ENCODE measurements at regions not wholly inside any gene's neighbourhood (a gene's known extent, or its start where the extent isn't known, plus 50 kb on each side); places are given as distances from the start of the nearest gene placed in this dataset.

GRCh38 chr11:119531623-119532022, 108.7 kb upstream of the THY1 start:
- H3K27ac ChIP-seq (ENCODE audit: low read length), result no peak overlapping the region
- H3K9ac ChIP-seq (ENCODE audit: low read depth, low read length), result no peak overlapping the region
- H4K20me1 ChIP-seq (ENCODE audit: insufficient read depth, low read length), result peaks cover under 1% of the 10 kb centered on the region
- no peaks in the 10 kb centered on the region for H3K9me3 ChIP-seq (ENCODE audit: insufficient read depth, low read length, severe bottlenecking)
- no peaks in the 10 kb centered on the region for H3K4me1 ChIP-seq (ENCODE audit: insufficient read depth, low read length)
- TF ChIP-seq CTCF (IDR thresholded peaks at IDR 0.05; ENCODE audit: borderline replicate concordance, extremely low read depth, low read length, poor library complexity, severe bottlenecking), result no peak
- no peak for TF ChIP-seq EZH2 (IDR thresholded peaks at IDR 0.05; ENCODE audit: borderline replicate concordance, low read depth, low read length, severe bottlenecking)
- ATAC-seq (ENCODE audit: insufficient read depth, low read depth), result no peak
- no peaks in the 10 kb centered on the region for H3K36me3 ChIP-seq (ENCODE audit: insufficient read depth, low read length)
- H3K27me3 ChIP-seq (ENCODE audit: insufficient read depth, low read length, poor library complexity), result peaks cover 9% of the 10 kb centered on the region
- H3K4me2 ChIP-seq (ENCODE audit: insufficient read depth, low read length), result no peak overlapping the region
- no peak overlapping the region for H3K4me3 ChIP-seq (ENCODE audit: low read depth in 1 of 2, low read length in 2 of 2)
- no peak overlapping the region for H2AFZ ChIP-seq (ENCODE audit: low read depth, low read length)
- no peaks in the 10 kb centered on the region for H3K79me2 ChIP-seq (ENCODE audit: insufficient read depth, low read length)
- DNase-seq, result no peak

- Histone ChIP-seq H3K27ac (ENCODE audit: low read length) (no peak overlapping the region), H3K36me3 (ENCODE audit: insufficient read depth, low read length) (no peaks in the 10 kb centered on the region), H3K27me3 (ENCODE audit: insufficient read depth, low read length, poor library complexity) (peaks cover 9% of the 10 kb centered on the region), H3K4me1 (ENCODE audit: insufficient read depth, low read length) (no peaks in the 10 kb centered on the region), H3K79me2 (ENCODE audit: insufficient read depth, low read length) (no peaks in the 10 kb centered on the region), H2AFZ (ENCODE audit: low read depth, low read length) (no peak overlapping the region), H3K9ac (ENCODE audit: low read depth, low read length) (no peak overlapping the region), H3K9me3 (ENCODE audit: insufficient read depth, low read length, severe bottlenecking) (no peaks in the 10 kb centered on the region), H3K4me3 (ENCODE audit: low read depth in 1 of 2, low read length in 2 of 2) (no peak overlapping the region), H4K20me1 (ENCODE audit: insufficient read depth, low read length) (no peaks in the 10 kb centered on the region; the same call in 1 of the 2 replicates), H3K4me2 (ENCODE audit: insufficient read depth, low read length) (no peak overlapping the region)
- DNase-seq, result no peak
- no peak for TF ChIP-seq EZH2 (IDR thresholded peaks at IDR 0.05; ENCODE audit: borderline replicate concordance, low read depth, low read length, severe bottlenecking)
- no peak for TF ChIP-seq CTCF (IDR thresholded peaks at IDR 0.05; ENCODE audit: borderline replicate concordance, extremely low read depth, low read length, poor library complexity, severe bottlenecking)
- ATAC-seq (ENCODE audit: insufficient read depth, low read depth), result no peak
These were observed 108.1 kb upstream of the THY1 start for GRCh38 chr11:119531056-119531455.

GRCh38 chr11:119530509-119530908, 107.5 kb upstream of the THY1 start:
- Histone ChIP-seq H3K9me3 (ENCODE audit: insufficient read depth, low read length, severe bottlenecking) (no peaks in the 10 kb centered on the region), H3K4me3 (ENCODE audit: low read depth in 1 of 2, low read length in 2 of 2) (no peak overlapping the region), H3K79me2 (ENCODE audit: insufficient read depth, low read length) (no peaks in the 10 kb centered on the region), H3K27ac (ENCODE audit: low read length) (no peak overlapping the region), H4K20me1 (ENCODE audit: insufficient read depth, low read length) (no peaks in the 10 kb centered on the region; the same call in 1 of the 2 replicates), H3K4me2 (ENCODE audit: insufficient read depth, low read length) (no peak overlapping the region), H3K27me3 (ENCODE audit: insufficient read depth, low read length, poor library complexity) (peaks cover 8% of the 10 kb centered on the region), H3K36me3 (ENCODE audit: insufficient read depth, low read length) (no peaks in the 10 kb centered on the region), H2AFZ (ENCODE audit: low read depth, low read length) (no peak overlapping the region), H3K9ac (ENCODE audit: low read depth, low read length) (no peak overlapping the region), H3K4me1 (ENCODE audit: insufficient read depth, low read length) (no peaks in the 10 kb centered on the region)
- ATAC-seq (ENCODE audit: insufficient read depth, low read depth) (no peak), DNase-seq (no peak)
- no peak for TF ChIP-seq CTCF (IDR thresholded peaks at IDR 0.05; ENCODE audit: borderline replicate concordance, extremely low read depth, low read length, poor library complexity, severe bottlenecking)
- no peak for TF ChIP-seq EZH2 (IDR thresholded peaks at IDR 0.05; ENCODE audit: borderline replicate concordance, low read depth, low read length, severe bottlenecking)

- Histone ChIP-seq H3K27me3 (ENCODE audit: insufficient read depth, low read length, poor library complexity) (peaks cover 4% of the 10 kb centered on the region), H4K20me1 (ENCODE audit: insufficient read depth, low read length) (no peaks in the 10 kb centered on the region; the same call in 1 of the 2 replicates), H3K9me3 (ENCODE audit: insufficient read depth, low read length, severe bottlenecking) (no peaks in the 10 kb centered on the region), H3K9ac (ENCODE audit: low read depth, low read length) (no peak overlapping the region), H3K4me1 (ENCODE audit: insufficient read depth, low read length) (no peaks in the 10 kb centered on the region), H2AFZ (ENCODE audit: low read depth, low read length) (no peak overlapping the region), H3K27ac (ENCODE audit: low read length) (no peak overlapping the region), H3K4me2 (ENCODE audit: insufficient read depth, low read length) (no peak overlapping the region), H3K36me3 (ENCODE audit: insufficient read depth, low read length) (no peaks in the 10 kb centered on the region), H3K79me2 (ENCODE audit: insufficient read depth, low read length) (no peaks in the 10 kb centered on the region), H3K4me3 (ENCODE audit: low read depth in 1 of 2, low read length in 2 of 2) (no peak overlapping the region)
- ATAC-seq (ENCODE audit: insufficient read depth, low read depth), result no peak
- DNase-seq, result no peak
- TF ChIP-seq EZH2 (IDR thresholded peaks at IDR 0.05; ENCODE audit: borderline replicate concordance, low read depth, low read length, severe bottlenecking) (no peak), CTCF (IDR thresholded peaks at IDR 0.05; ENCODE audit: borderline replicate concordance, extremely low read depth, low read length, poor library complexity, severe bottlenecking) (no peak)
These were observed 107.0 kb upstream of the THY1 start for GRCh38 chr11:119529936-119530335.
